ENCODE measurements at regions not wholly inside any gene's neighbourhood (a gene's known extent, or its start where the extent isn't known, plus 50 kb on each side); places are given as distances from the start of the nearest gene placed in this dataset.

DNA sequence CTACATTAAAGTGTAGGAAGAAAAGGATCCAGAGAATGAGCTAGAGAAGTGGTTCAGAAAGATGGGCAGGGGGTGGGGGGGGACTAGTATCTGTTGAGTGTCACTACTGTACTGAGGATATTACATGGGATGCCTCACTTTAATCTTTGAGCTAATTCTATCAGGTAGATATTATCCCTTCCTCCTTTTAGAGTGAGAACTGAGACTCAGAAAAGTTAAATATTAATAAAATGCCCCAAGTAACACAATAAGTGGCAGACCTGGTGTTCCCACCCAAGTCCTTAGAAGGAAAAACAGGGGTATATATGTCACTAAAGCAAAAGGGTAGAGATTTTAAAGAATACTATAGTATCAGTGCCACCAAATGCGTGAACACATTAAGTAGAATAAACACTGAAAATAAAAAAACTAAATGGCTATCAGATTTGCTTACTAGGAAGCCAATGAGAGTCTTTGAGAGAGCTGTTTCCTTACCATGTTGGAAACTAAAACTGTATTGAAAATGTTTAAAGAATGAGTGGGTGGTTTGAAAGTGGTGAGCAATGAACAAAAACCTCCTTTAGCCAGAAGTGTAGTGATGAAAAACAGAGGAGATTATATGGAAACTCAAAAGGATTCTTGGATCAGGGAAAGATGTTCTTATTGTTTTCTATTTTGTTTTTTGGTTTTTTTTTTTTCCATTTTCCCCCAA is 230.8 kb downstream of the BARHL2 start:
- TF ChIP-seq ELF4 (CRISPR knock-in tag; IDR thresholded peaks at IDR 0.05; ENCODE audit: borderline replicate concordance) (no peak), HOXA3 (CRISPR knock-in tag; IDR thresholded peaks at IDR 0.05) (no peak), FOSL2 (CRISPR knock-in tag; IDR thresholded peaks at IDR 0.05) (no peak), CHD2 (IDR thresholded peaks at IDR 0.05; ENCODE audit: low read depth, low read length) (no peak), NFYB (CRISPR knock-in tag; IDR thresholded peaks at IDR 0.05) (no peak)
- TF ChIP-seq, protein P1, sequence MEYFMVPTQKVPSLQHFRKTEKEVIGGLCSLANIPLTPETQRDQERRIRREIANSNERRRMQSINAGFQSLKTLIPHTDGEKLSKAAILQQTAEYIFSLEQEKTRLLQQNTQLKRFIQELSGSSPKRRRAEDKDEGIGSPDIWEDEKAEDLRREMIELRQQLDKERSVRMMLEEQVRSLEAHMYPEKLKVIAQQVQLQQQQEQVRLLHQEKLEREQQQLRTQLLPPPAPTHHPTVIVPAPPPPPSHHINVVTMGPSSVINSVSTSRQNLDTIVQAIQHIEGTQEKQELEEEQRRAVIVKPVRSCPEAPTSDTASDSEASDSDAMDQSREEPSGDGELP (IDR thresholded peaks at IDR 0.05; ENCODE audit: borderline replicate concordance, low read depth), result no peak
- TF ChIP-seq, protein P2, sequence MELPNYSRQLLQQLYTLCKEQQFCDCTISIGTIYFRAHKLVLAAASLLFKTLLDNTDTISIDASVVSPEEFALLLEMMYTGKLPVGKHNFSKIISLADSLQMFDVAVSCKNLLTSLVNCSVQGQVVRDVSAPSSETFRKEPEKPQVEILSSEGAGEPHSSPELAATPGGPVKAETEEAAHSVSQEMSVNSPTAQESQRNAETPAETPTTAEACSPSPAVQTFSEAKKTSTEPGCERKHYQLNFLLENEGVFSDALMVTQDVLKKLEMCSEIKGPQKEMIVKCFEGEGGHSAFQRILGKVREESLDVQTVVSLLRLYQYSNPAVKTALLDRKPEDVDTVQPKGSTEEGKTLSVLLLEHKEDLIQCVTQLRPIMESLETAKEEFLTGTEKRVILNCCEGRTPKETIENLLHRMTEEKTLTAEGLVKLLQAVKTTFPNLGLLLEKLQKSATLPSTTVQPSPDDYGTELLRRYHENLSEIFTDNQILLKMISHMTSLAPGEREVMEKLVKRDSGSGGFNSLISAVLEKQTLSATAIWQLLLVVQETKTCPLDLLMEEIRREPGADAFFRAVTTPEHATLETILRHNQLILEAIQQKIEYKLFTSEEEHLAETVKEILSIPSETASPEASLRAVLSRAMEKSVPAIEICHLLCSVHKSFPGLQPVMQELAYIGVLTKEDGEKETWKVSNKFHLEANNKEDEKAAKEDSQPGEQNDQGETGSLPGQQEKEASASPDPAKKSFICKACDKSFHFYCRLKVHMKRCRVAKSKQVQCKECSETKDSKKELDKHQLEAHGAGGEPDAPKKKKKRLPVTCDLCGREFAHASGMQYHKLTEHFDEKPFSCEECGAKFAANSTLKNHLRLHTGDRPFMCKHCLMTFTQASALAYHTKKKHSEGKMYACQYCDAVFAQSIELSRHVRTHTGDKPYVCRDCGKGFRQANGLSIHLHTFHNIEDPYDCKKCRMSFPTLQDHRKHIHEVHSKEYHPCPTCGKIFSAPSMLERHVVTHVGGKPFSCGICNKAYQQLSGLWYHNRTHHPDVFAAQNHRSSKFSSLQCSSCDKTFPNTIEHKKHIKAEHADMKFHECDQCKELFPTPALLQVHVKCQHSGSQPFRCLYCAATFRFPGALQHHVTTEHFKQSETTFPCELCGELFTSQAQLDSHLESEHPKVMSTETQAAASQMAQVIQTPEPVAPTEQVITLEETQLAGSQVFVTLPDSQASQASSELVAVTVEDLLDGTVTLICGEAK (IDR thresholded peaks at IDR 0.05), result no peak
- TF ChIP-seq, protein P2 (CRISPR knock-in tag; IDR thresholded peaks at IDR 0.05), result no peak
- TF ChIP-seq, protein P3, sequence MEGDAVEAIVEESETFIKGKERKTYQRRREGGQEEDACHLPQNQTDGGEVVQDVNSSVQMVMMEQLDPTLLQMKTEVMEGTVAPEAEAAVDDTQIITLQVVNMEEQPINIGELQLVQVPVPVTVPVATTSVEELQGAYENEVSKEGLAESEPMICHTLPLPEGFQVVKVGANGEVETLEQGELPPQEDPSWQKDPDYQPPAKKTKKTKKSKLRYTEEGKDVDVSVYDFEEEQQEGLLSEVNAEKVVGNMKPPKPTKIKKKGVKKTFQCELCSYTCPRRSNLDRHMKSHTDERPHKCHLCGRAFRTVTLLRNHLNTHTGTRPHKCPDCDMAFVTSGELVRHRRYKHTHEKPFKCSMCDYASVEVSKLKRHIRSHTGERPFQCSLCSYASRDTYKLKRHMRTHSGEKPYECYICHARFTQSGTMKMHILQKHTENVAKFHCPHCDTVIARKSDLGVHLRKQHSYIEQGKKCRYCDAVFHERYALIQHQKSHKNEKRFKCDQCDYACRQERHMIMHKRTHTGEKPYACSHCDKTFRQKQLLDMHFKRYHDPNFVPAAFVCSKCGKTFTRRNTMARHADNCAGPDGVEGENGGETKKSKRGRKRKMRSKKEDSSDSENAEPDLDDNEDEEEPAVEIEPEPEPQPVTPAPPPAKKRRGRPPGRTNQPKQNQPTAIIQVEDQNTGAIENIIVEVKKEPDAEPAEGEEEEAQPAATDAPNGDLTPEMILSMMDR (CRISPR knock-in tag; IDR thresholded peaks at IDR 0.05), result no peak

All from HepG2 (cell line).